GM12864 (cell line): ENCODE measurements at regions not wholly inside any gene's neighbourhood (a gene's known extent, or its start where the extent isn't known, plus 50 kb on each side); places are given as distances from the start of the nearest gene placed in this dataset.
"Not testable (repeated sequence)": the region's sequence is repeated elsewhere in the genome, so short reads cannot be mapped to it uniquely, and the experiment has no call there.

ENCODE experiments used
- DNase-seq: peaks from one replicate; pipeline ENCODE4 v3.0.0-alpha.2; 2011; ENCODE audit warnings: low read depth
- H3K4me3 ChIP-seq: 2 replicates; pipeline ENCODE4 v1.5.1; 2011; ENCODE audit warnings: mild to moderate bottlenecking, low read depth, low read length, control low read depth
- TF ChIP-seq, protein P1 (sequence below): IDR thresholded peaks from 2 replicates; pipeline ENCODE4 v1.5.1; 2011; ENCODE audit warnings: low read depth, mild to moderate bottlenecking, moderate library complexity, low read length, control low read depth, inconsistent platforms; ENCODE audit errors: missing control alignments

DNA sequence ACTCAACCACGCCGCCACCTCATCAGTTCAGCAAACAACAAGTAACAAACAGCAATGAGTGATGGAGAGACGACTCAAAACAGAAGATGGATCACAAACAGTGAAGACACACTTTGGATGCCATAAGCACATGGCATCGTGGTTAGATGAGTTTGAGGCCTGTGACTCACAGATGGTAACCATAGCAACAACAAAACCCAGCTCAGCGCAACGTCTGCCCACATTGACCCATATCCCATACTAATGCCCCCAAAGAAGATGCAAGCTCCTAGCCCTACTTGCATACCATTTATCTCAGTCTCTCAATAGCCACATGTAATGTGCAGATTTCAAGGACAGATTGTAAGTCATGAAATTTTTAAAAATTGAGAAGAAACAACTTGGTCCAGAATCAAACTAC, 1322.3 kb upstream of the TMEM132C start:
- no peak overlapping the region for H3K4me3 ChIP-seq
- TF ChIP-seq, protein P1, sequence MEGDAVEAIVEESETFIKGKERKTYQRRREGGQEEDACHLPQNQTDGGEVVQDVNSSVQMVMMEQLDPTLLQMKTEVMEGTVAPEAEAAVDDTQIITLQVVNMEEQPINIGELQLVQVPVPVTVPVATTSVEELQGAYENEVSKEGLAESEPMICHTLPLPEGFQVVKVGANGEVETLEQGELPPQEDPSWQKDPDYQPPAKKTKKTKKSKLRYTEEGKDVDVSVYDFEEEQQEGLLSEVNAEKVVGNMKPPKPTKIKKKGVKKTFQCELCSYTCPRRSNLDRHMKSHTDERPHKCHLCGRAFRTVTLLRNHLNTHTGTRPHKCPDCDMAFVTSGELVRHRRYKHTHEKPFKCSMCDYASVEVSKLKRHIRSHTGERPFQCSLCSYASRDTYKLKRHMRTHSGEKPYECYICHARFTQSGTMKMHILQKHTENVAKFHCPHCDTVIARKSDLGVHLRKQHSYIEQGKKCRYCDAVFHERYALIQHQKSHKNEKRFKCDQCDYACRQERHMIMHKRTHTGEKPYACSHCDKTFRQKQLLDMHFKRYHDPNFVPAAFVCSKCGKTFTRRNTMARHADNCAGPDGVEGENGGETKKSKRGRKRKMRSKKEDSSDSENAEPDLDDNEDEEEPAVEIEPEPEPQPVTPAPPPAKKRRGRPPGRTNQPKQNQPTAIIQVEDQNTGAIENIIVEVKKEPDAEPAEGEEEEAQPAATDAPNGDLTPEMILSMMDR: no peak
- DNase-seq: no peak

DNA sequence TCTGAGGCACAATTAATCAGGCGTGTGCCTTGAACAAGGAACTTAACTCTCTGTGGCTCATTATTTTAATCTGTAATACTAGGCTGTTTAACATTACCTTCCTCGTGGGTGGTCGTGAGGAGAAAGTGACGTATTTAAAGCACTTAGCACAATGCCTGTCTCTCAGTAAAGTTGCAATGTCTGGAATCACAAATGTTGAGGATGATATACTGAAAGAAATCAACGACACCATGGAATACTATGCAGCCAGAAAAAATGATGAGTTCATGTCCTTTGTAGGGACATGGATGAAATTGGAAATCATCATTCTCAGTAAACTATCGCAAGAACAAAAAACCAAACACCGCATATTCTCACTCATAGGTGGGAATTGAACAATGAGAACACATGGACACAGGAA, 1320.0 kb upstream of the TMEM132C start:
- not testable (repeated sequence) for DNase-seq, H3K4me3 ChIP-seq

DNA sequence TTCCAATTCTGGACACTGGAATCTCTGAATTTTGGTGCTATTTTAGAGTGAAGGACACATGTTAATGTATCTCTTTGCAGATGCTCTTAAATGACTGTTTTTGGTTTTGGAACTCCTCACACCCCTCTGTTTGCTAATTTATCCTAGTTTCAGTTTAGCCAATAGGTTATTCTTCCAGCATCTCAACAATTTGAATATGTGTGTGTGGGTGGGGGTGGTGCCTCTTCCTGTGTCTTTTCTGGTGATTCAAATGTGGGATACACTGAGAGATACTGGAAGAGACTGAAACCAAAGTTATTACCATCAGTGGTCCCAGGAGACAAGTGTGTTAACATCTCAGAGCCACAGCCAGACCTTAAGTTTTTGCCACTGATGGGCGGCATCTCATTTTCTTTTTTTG, 1317.4 kb upstream of the TMEM132C start:
- no peak for DNase-seq
- no peak overlapping the region for H3K4me3 ChIP-seq
- TF ChIP-seq, protein P1: no peak

DNA sequence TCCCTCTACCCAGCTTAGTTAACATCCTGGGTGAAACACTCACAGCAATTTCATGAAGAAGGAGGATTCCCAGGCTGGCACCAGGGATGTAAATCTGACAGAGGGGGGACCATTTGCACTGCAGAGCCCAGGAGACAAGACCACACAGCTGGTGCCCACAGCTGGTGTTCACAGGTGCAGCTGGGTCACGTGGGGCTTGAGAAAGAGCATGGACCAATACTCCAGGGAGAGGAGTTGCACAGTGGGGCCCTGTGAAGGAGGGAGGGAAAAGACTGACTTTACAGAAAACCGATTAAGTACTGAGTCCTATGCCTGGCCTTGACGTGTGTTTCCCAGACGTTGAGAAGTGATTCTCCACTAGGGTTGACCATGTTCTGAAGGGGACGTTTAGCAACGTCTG, 1316.7 kb upstream of the TMEM132C start:
- DNase-seq: no peak
- no peak overlapping the region for H3K4me3 ChIP-seq
- TF ChIP-seq, protein P1: no peak

DNA sequence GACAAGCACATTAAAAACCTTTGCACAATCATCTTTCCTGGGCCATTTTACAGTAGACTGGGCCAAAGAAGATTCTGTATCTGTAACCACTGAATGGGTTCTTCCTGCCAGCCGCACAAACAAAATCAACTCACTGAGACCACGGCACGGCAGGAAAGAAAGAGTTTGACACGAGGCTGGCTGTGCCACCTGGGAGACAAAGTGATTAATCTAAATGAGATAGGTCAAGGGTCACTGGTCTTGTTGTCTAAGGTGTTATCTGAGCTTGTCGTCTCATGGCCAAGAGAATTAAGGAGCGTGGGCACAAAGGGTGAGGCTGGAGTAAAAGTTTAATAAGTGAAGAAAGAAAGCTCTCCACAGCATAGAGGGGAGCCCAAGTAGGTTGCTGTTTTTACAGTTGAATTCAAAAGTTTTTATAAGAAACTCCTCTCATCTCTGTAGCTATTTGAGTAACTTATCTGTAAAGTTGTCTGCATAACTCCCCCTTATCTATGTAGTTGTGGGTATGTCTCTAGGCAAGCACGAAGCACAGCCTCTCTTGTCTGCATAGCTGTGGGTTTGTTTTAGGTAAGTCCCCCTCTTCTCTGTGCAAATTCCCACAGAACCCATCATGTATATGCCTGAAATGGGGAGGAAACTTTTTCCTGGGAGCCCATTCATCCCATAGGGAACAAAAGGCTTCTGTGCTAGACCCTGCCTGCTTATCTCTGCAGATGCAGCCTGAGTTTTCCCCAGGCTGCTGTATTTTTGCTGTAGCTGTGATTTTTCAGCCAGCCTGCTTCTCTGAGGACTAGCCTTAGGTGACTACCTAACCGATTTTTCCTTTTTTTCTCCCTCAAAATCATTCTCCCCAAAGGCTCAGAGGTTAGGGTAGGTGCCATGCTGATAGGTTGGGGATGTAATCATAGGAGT, 1314.6 kb upstream of the TMEM132C start:
- no peak overlapping the region for H3K4me3 ChIP-seq
- TF ChIP-seq, protein P1: no peak
- no peak for DNase-seq

DNA sequence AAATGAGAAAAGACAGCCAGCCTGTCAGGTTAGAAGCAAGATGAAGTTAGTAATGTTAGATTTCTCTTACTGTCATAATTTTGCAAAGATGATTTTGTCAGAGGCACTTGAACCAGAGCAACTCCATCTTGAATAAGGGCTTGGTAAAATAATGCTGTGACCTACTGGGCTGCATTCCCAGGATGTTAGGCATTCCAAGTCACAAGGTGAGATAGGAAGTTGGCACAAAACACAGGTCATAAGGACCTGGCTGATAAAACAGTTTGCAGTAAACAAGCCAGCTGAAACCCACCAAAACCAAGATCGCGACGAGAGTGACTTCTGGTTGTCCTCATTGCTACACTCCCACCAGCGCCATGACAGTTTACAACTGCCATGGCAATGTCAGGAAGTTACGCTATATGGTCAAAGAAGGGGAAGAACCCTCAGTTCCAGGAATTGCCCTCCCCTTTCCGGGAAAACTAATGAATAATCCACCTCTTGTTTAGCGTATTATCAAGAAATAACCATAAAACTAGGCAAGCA, 1313.5 kb upstream of the TMEM132C start:
- TF ChIP-seq, protein P1: no peak
- H3K4me3 ChIP-seq: no peak overlapping the region

DNA sequence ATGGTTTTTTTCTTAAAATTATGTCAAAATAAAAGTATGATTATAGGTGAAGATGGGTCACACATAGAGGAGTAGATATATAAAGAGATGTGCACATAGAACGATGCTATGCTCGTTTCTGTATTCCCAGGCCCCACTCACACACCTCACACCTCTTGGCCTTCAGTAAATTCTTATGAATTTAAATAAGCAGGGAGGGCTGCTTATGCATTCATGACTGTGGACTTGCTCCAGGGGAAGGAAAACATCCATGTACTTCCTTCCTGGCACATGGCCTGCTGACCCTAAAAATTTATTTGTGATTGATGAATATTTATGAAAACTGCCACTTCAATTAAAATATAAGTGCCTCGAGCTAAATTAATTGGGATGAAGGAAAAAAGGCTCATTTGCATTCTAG, 1306.7 kb upstream of the TMEM132C start:
- DNase-seq: no peak
- H3K4me3 ChIP-seq: no peak overlapping the region
- TF ChIP-seq, protein P1: no peak

More for the DNA sequence above, 1313.5 kb upstream of the TMEM132C start:
- no peak for DNase-seq
